HG02642 (cell line): ENCODE measurements at regions not wholly inside any gene's neighbourhood (a gene's known extent, or its start where the extent isn't known, plus 50 kb on each side); places are given as distances from the start of the nearest gene placed in this dataset.
"Not testable (repeated sequence)": the region's sequence is repeated elsewhere in the genome, so short reads cannot be mapped to it uniquely, and the experiment has no call there.

Source experiments
- ATAC-seq: cut with Tn5 transposase; IDR thresholded peaks from one replicate; pipeline ENCODE4 v1.9.1; 2021; ENCODE audit warnings: mild to moderate bottlenecking; ENCODE audit not compliant: unreplicated experiment, poor library complexity

DNA sequence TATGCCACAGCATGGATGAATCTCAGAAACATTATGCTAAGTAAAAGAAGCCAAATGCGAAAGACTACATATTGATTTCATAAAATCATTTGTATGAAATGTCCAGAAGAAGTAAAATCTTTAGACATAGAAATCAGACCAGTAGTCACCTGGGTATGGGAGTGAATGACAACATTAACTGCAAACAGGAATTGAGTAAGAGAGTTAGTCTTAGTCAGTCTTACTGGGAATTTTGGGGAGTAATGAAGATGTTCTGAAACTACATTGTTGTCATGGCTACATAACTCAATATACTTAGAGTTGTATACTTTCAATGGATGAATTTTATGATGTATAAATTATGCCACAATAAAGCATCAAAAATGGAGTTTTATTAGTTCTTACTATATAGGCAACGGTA, 107.8 kb upstream of the CHORDC1 start:
- ATAC-seq, result no peak

DNA sequence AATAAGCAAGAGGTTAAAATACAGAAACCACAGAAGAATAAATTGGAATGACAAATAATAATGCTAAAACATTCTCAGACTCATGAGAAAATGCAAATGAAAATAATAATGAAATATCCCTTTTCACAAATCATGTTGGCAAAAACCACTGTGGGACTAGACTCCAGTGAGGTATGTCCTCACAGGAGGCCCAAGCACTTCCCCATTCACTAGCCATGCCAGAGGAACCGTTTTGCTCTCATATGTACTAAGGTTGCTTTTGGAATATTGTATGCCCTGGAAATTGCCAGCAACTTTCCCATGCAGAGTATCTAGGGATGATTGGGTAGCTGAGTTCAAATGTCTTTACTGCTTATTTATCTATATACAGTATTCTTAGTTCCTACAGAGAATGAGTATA, 106.2 kb upstream of the CHORDC1 start:
- no peak for ATAC-seq

DNA sequence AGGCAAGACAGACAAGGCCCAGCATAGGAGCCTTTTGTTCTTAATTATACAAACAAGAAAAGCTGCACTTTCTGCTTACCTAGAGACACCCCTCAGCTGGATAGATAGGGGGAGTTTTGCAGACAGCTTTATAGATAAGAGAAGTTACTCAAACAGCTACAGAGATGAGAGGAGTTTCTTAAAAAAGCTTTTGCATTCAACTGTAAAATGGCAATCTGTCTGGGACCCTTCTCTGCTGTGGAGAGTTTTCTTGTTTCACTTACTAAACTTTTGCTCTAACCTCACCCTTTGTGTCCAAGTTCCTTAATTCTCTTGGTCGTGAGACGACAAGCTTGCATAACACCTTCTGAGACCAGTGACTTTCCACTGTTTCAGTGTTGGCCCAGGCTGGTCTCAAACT, 103.8 kb upstream of the CHORDC1 start:
- peak; percentile 55 for ATAC-seq

DNA sequence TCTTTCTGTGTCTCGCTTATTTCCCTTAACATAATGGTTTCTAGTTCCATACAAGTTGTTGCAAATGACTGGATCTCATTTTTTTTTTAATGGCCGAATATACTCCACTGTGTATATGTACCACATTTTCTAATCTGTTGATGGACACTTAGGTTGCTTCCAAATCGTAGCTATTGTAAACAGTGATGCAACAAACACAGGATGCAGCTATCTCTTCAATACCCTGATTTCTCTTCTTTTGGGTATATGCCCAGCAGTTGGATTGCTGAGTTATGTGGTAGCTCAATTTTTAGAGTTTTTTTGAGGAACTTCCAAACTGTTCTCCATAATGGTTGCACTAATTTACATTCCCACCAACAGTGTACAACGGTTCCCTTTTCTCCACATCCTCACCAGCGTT, 100.4 kb upstream of the CHORDC1 start:
- ATAC-seq, result no peak

DNA sequence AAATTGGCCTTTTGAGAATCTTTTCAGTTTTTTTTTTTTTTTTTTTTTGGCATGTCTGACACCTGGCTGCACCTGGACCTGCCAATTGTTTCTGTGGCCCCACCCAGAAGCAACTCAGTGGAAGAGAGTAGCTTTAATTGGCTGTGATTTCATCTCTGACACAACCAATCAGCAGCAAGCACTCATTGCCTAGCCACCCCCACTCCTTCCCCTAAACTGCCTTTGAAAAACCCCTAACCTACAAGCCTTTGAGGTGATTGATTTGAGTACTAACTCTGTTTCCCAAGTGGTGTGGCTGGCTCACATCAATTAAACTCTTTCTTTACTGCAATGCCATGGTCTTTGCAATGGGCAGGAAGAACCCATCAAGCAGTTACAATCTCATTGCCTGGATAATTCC, 98.2 kb upstream of the CHORDC1 start:
- ATAC-seq, result no peak

DNA sequence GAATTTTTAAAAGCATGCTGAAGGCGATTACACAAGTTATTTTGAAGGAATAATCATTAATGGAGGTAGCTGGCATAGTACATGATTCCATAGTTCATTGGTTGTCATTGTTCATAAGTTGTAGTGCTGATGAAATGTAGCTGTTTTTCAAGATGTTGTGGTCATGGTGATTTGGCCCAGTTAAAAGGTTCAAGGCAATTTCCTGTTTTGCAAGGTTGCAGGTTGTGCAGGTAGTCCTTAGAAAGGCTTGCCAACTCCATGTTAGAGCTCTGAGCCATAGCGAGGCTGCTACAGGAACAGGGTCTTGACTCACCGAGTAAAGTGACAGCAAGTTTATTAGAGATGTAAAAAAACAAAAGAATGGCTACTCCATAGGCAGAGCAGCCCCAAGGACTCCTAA, 95.8 kb upstream of the CHORDC1 start:
- ATAC-seq, result no peak

DNA sequence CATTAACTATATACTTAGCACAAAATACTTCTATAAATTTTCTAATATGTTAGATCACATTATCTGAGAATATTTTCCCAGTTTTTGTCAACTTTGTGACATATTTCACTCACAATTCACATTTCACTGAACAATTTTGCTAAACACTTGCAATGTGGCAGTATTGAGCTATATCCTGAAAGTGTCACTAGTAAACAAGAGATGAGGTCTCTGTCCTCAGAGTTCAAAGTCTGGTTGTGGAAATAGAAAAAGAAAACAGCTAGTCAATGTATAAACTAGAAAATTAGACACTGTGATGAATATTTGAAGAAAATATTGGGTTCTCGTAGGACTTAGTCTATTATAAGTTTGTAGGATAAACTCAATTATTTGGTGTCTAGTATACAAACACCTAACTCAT, 87.4 kb upstream of the CHORDC1 start:
- no peak for ATAC-seq

DNA sequence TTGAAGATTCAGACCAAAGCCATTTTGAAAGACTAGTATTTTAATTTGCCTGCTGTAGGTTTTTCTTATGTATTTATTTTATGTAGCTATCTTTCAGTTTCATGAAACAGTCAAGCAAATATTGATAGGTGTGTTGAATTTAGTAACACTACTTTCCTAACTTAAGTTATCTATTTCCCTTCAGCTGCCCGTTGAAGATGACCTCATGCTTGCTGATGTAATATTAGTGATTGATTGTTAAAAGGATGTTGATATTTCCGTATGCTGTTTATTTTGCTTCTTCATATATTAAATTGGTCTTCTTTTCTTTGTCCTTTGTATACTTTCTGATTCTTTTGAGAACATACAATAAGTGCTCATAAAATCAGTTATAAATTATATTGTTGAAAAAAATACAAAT, 86.8 kb upstream of the CHORDC1 start:
- no peak for ATAC-seq

DNA sequence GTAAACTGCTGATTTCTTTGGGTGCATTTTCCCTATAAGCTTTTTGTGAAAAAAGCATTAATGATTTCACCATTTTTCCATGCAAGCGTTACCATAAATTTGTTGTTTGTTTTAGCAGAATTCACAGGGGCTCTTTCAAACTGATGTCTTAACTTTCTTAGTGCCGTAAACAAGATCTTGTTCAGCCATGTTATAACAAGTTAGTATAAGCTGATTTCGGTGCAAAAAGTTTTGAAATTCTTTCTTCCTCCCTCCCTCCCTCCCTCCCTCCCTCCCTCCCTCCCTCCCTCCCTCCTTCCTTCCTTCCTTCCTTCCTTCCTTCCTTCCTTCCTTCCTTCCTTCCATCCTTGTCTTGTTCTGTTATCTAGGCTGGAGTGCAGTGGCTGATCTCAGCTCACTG, 71.7 kb upstream of the CHORDC1 start:
- no peak for ATAC-seq

DNA sequence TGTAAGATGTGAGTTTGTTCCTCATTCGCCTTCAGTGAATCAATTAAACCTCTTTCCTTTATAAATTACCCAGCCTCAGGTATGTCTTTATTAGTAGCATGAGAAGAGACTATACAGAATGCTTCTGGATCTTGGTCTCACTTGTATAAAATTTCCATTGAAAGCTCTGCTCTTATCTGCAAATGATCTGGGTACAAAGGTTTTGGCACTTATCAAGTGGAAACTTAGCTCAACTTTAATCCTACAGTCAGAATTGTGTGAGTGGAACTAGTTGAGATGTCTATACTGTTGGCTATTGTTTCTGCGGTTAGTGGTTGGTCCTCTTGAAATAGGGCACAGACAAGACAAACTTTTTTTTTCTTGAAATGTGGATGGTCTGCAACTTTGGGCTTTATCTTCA, 71.2 kb upstream of the CHORDC1 start:
- no peak for ATAC-seq

DNA sequence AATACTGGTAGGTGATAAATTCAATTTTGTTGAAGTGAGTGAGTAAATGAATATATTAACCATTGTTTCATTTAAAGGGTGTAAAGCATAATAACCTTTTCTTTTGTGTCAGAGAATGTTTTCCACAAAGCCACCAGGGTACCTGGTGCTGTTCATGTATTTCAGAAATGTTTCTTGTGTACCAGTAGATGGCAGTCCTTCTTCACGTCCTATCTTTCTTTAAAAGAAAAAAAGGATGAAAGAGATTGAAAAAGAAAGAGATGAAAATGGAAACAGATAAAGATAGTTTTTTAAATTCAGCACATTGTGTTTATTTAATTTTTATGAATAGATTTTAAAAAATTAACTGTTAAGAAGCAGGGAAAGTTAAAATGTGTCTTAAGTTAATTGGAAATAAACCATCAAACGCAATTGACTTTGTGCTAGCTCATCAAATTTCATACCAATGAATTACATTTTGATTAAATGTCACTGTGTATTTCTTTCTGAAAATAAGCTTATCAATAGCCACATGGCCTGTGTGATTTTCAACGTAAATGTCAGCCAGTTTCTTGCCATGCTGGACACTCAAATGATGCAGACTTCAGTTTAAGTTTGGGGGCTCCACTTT, 65.5 kb upstream of the CHORDC1 start:
- no peak for ATAC-seq

DNA sequence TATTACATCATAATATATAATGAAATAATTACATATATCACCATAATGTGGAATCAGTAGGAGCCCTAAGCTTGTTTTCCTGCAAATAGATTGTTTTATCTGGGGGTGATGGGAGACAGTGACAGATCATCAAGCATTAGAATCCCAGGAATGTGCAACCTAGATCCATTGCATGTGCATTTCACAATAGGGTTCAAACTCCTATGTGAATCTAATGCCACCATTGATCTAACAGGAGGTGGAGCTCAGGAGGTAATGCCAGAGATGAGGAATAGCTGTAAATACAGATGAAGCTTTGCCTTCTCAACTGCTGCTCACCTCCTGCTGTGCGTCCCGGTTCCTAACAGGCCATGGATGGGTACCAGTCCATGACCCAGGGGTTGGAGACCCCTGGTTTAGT, 63.8 kb upstream of the CHORDC1 start:
- ATAC-seq, result no peak

DNA sequence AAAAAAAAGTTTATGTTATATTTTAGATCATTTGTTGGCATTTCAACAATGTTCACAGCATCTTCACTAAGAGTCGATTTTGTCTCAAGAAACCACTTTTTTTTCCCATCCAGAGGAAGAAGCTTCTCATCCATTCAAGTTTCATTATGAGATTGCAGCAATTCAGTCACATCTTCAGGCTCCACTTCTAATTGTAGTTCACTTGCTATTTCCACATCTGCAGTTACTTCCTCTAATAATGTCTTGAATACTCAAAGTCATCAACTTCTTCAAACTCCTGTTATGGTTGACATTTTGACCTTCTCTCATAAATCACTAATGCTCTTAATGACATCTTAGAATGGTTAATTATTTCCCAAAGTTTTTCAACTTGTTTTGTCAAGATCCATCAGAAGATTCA, 61.3 kb upstream of the CHORDC1 start:
- ATAC-seq, result no peak

DNA sequence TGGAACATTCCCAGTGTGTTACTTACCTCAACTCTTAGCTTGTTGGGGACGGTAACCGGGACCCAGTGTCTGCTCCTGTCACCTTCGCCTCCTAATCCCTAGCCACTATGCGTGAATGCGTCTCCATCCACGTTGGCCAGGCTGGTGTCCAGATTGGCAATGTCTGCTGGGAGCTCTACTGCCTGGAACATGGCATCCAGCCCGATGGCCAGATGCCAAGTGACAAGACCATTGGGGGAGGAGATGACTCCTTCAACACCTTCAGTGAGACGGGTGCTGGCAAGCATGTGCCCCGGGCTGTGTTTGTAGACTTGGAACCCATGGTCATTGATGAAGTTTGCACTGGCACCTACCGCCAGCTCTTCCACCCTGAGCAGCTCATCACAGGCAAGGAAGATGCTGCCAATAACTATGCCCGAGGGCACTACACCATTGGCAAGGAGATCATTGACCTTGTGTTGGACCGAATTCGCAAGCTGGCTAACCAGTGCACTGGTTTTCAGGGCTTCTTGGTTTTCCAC, 59.8 kb upstream of the CHORDC1 start:
- ATAC-seq, result not testable (repeated sequence)

DNA sequence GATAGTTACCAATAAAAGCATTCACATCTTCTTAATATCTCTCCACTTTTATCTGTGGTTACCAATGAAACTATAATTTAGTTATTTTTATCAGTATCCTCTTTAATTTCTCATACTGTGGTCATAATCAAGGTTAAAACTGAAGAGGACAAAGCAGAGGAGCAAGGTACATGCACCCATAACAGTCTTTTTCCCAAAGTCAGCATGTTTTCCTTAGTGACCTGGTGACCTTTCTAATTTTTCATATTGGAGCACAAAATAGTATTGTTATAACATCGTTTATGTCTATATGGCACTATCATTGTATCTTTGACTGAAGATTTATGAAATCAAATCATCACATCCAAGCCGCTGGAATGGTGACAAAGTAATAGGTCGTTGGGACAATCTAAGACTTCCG, 51.5 kb upstream of the CHORDC1 start:
- ATAC-seq, result no peak
